HG02981 (cell line): ENCODE measurements at regions not wholly inside any gene's neighbourhood (a gene's known extent, or its start where the extent isn't known, plus 50 kb on each side); places are given as distances from the start of the nearest gene placed in this dataset.
"Not testable (repeated sequence)": the region's sequence is repeated elsewhere in the genome, so short reads cannot be mapped to it uniquely, and the experiment has no call there.

Source experiments
- ATAC-seq: cut with Tn5 transposase; IDR thresholded peaks from one replicate; pipeline ENCODE4 v1.9.1; 2021; ENCODE audit warnings: mild to moderate bottlenecking, moderate library complexity; ENCODE audit not compliant: unreplicated experiment

DNA sequence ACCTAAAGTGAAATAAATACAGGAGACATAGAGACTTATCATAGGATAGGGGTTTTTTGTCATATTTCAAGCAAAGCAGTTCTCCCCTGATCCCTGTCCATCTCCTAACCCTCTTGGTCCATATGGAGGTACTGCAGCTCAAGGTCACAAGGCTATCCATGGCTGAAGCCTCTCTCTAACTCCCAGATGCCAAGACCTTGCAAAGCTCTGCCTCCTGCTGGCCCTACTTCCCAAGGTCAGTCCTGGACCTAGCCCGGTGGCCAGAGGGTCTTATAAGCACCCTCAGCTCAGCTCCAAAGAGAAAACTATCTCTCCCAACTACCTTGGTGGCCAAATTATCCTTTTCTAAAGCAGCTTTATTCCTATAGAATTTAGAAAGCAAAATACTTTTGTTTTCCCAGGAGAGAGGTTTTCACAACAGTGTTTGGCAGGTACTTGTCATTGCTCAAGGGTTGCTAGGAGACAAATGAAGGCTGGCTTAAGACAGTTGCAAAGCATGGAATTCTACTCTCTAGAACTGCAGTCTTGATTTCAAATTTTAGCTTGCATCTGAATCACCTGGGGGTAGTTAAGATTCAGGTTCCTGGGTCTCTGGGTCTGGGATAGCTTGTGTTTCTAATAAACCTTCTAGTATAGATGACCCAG lies 121.5 kb downstream of the XCL2 start:
- no peak for ATAC-seq

DNA sequence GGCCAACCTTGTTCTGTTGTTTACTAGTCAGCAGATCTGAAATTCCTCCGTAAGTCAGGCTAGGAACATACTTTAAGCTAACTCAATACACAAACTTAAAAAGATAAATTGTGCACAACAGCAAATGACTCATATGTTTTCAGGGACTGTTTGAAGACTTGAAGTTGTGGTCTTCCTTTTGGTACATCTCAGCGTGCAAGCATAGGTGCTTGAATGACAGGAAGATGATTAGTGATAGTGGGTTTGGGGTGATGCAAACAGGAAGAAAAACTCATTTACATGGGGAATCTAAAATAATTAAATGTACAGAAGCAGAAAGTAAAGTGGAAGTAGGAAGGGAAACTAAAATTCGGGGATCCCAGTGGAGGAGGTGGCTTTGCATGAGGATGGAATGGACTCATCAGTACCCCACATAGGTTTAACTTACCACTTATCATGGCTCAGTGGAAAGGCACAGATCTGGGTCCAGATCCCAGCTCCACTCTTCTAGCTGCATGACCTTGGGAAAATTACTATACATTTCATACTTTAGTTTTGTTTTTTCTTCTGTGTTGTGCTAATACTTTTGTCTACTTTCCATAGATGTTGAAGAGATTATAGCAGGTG lies 122.3 kb downstream of the XCL2 start:
- no peak for ATAC-seq

DNA sequence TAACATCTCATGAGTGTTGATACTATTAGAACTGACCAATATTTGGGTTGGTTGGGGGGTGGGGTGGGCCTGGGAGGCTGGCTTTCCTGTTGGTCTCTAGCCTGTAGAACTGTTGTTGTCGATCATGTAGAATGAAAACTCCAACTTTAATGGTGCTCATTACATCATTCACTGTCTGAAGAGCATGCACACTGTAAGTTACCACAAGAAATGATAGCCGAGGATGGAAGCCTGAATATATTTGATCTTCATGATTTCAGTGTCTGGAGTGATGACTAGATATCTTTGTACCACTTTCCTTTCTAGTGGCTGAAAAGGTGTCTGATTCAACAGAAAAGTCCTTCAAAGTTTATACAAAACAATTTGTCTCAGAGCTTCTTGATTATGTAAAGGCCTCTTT lies 123.6 kb downstream of the XCL2 start:
- no peak for ATAC-seq

- no peak for ATAC-seq
Measured at GRCh38 chr1:168419736-168420135, 124.1 kb downstream of the XCL2 start.

DNA sequence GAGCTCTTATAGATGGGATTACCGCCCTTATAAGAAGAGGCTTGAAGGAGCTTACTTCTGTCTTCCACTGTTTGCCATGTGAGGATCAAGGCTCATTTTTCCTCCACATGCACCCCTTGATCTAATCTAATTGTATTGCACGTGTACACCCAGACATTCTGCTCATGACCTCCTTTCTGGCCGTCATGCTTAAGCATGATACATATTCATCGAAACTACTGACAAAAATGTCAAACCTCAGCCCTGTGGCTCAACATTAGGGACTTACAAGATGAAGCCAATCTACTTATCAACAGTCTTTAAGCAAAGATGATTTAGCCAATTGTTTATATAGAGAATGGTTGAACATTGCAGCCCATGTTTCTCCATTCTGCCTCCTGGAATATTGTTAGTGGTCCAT lies 127.6 kb downstream of the XCL2 start:
- no peak for ATAC-seq

DNA sequence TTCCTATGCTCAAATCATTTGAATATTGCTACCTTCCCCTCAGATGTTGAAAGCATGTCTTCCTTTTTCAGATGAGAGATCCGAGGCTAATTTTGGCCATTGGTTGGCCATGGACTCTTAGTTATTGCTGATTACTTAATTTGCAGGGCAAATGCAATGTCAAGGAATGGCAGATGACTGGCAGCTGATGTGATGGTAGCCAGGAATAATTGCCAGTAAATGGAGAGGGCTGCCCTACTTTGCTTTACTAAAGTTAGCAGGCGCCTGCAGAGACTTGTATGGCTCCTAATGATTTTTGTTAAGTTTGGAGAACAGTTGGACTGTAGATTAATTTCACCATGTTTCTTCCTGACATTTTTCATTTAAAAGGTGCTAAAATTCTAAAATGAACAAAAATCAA lies 128.9 kb downstream of the XCL2 start:
- ATAC-seq = no peak

DNA sequence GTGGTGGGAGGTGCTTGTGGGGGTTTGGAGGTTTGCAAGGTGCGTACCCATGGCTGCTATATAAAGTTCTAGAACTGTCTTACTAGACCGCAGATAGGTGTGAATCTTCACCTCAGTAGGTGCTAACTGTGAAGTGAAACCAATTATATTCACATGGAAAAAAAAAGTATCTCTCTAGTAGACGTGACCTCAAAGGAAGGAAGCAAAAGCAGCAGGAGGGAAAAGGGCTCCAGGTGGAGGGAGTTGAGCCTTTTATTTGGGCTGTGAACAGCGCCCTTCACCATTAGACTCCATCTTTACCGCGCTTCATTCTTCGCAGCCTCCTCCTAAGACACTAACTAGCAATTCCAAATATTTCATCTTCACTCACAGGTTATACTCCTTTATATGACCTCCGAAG lies 129.8 kb downstream of the TBX19 start:
- no peak for ATAC-seq

- ATAC-seq = peak; percentile 77
Measured at GRCh38 chr1:168408884-168409283, 128.2 kb downstream of the TBX19 start.

- no peak for ATAC-seq
Measured at GRCh38 chr1:168408539-168408865, 127.8 kb downstream of the TBX19 start.

DNA sequence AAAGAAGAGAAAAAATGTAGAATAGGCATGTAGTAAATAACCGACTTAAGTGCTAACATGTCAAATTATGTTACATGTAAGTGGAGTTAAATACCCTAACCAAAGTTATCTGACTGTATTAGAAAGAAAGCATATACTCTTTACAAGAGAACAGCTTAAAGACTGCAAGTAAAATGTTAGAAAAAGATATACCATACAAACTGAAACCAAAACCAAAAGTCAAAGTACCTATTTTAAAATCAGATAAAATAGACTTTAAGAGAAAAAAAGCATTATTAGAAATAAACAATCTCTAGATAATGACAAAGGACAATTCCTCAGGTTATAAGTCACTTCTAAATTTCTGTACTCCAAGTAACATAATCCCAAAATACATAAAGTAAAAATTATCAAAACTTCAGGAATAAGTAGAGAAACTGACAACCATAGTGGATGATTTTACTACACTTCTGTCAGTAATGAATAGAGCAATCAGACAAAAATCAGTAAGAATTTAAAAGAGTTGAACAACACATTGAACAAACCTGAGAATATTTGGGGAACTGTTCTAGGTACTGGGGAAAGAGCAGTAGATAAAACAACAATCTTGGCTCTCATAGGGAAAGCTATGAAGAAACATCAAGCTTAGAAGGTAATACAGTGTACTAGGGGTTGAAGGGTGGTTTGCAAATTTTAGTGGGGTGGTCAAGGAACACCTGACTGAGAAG lies 127.3 kb downstream of the TBX19 start:
- no peak for ATAC-seq

DNA sequence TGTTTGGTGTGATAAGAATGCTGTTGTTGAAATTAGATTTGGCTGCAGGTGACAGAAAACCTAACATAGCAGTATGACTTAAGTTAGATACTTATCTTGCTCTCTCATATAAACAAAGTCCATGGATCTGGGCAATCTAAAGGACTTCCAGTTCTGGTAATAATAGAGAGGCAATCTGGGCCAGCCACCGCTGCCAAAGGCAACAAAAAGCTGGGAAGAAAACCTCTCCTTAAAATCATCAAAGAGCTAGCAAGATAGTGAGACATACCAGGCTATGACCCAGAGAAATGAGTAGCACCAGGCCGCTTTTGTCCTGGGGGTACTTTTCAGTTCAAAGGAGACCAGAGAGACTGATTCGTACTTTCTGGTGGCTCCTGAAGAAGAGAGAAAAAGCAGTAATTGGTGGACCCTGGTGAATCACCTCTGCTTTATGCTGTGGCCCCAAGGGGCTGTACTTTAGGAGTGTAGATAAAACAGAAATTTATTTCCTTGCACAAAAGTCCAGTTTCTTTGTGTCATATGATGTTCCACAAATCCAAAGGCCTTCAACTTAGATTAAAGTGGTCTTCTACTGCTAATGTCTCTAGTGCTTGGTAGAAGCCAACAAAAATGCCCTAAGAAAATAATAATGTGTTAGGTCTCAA lies 125.4 kb downstream of the TBX19 start:
- no peak for ATAC-seq

GRCh38 chr1:168403140-168403539 lies 122.5 kb downstream of the TBX19 start:
- no peak for ATAC-seq

DNA sequence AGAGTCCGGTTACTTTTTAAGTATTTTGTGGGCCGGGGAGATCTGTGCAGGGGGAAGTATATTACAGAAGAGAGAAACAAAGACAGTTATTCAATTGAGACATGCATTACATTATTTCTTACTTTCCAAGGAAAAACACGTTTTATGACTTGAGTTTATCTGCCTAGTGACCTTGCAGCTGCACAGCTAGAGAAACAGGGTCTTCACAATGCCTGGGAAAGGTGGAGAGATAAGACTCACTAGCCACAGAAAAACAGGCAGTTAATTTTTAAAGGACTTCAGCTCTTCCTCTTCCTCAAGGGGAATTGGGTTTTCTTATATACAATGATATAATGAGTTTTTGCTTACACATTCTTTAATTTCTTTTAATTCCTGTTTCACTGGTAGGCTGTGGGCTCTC lies 121.8 kb downstream of the TBX19 start:
- ATAC-seq = not testable (repeated sequence)

GRCh38 chr1:168401341-168401740 lies 120.7 kb downstream of the TBX19 start:
- ATAC-seq = no peak

DNA sequence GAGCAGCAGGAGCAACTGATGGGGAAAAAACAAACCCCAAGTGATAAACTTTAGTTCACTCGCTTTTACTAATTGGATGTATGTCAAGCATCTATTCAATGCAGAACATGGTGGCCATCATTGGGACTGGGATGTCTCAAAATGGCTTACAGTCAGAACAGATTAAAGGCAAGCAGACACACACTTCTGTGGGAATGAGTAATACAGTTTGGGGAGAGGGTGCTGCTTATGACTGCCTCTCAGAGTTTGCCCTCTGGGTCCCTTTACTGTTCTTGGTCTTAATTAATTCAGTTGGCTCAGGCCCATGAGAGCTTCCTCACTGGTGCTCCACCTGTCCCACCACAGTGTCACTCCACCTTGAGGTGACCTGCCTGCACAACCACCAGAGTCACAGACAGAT lies 119.5 kb downstream of the TBX19 start:
- no peak for ATAC-seq

GRCh38 chr1:168397806-168398205 lies 117.1 kb downstream of the TBX19 start:
- no peak for ATAC-seq

DNA sequence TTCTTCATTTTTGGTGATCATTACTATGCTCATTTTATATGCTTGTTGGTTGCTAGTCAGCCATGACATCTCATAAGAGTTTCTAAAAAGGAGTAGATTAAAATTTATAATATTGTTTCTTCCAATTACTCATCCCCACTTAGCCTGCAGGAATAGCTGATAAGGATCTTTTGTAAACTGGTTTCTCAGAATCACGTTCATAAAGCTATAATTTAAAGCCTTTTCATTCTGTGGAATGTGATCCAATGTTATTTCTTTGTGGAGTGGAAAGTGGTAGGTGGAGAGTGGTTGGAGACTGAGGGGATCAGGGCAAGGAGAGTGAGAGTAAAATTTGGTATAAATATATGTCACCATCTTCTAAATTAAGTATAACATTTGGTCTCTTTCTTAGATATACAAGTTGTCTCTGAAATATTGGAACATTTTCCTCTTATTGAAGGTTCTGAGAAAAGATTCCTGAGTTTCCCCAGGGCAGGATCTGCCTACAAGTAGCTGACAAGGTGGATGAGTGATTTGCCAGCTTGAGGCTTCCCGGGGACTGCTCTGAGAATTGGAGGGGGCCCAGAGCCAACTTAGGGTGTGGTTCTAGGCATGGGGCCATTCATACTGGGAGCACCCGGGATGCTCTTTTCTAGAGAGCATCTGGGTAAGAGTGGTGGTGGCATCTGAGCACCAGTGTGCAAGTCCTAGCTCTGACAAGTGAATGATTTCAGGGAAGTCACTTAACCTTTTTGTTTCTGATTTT lies 116.4 kb downstream of the TBX19 start:
- ATAC-seq = no peak

- ATAC-seq = no peak
Measured at GRCh38 chr1:168396508-168396907, 115.8 kb downstream of the TBX19 start.

DNA sequence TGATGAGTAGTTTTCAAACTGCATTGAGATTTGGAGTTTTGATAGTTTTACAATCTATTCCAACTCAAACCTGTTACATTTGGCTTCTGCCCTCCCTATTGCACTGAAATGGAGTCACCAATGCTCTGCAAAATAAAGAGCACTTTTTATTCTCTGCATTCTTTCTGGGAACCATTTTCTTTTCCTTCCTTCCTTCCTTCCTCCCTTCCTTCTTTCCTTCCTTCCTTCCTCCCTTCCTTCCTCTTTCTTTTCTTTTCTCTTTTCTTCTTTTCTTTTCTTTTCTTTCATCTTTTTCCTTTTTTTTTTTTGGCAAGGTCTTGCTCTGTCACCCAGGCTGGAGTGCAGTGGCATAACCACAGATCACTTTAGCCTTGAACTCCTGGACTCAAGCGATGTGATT lies 114.2 kb downstream of the TBX19 start:
- no peak for ATAC-seq

- no peak for ATAC-seq
Measured at GRCh38 chr1:168392958-168393549, 112.4 kb downstream of the TBX19 start.
